PC-3 (cell line): ENCODE measurements at regions not wholly inside any gene's neighbourhood (a gene's known extent, or its start where the extent isn't known, plus 50 kb on each side); places are given as distances from the start of the nearest gene placed in this dataset.

Experiments used
- ATAC-seq: fragments of 200-7000 bp; cut with Tn5 transposase; 2 replicates; pipeline ENCODE4 v1.9.1; 2020; ENCODE audit warnings: mild to moderate bottlenecking, moderate library complexity
- BruUV-seq: library from RNA; stranded (reverse); fragments of 400-500 nt; replicated peaks from 2 replicates; lab custom pipeline; 2021; lab: Mats Ljungman, UMichigan
- CTCF ChIA-PET: fragments of 300-600 bp; sonication (Branson Sonifier 250); formaldehyde crosslinking; loops from one replicate; lab custom pipeline; 2022; ENCODE audit warnings: antibody characterized with exemption; lab: Charles Lee
- POLR2A ChIA-PET: fragments of 300-600 bp; sonication (Branson Sonifier 250); formaldehyde crosslinking; loops from one replicate; lab custom pipeline; 2022; ENCODE audit warnings: antibody characterized with exemption; ENCODE audit not compliant: unreplicated experiment; lab: Charles Lee
- DNase-seq: peaks from one replicate; pipeline ENCODE4 v3.0.0-alpha.2; 2015
- H2AFZ ChIP-seq: fragments of 300-600 bp; sonication (generic); 2 replicates; pipeline ENCODE4 v1.6.0; 2016; ENCODE audit warnings: antibody characterized with exemption, low read length
- H3F3A ChIP-seq: fragments of 300-600 bp; sonication (generic); one replicate; pipeline ENCODE4 v1.6.0; 2017; ENCODE audit warnings: antibody characterized with exemption, low read length, control low read depth, mild to moderate bottlenecking; ENCODE audit not compliant: unreplicated experiment
- H3K27ac ChIP-seq: fragments of 300-600 bp; sonication (generic); 2 replicates; pipeline ENCODE4 v1.5.1; 2016; ENCODE audit warnings: mild to moderate bottlenecking, low read length
- H3K27me3 ChIP-seq: fragments of 300-600 bp; sonication (generic); 2 replicates; pipeline ENCODE4 v1.6.1; 2016; ENCODE audit warnings: low read length, mixed read lengths
- H3K36me3 ChIP-seq: fragments of 300-600 bp; sonication (generic); 2 replicates; pipeline ENCODE4 v1.6.1; 2016; ENCODE audit warnings: low read depth, mixed run types, low read length, mixed read lengths
- H3K4me1 ChIP-seq: fragments of 300-600 bp; sonication (generic); 2 replicates; pipeline ENCODE4 v1.5.1; 2016; ENCODE audit warnings: low read length; ENCODE audit not compliant: insufficient read depth
- H3K4me2 ChIP-seq: fragments of 300-600 bp; sonication (generic); 2 replicates; pipeline ENCODE4 v1.6.0; 2016; ENCODE audit warnings: low read length
- H3K4me3 ChIP-seq: fragments of 300-600 bp; sonication (generic); 2 replicates; pipeline ENCODE4 v1.5.1; 2016; ENCODE audit warnings: mild to moderate bottlenecking, low read length, mixed read lengths
- H3K79me2 ChIP-seq: fragments of 300-600 bp; sonication (generic); 2 replicates; pipeline ENCODE4 v1.6.1; 2017; ENCODE audit warnings: low read length, mixed read lengths
- H3K9ac ChIP-seq: fragments of 300-600 bp; sonication (generic); 2 replicates; pipeline ENCODE4 v1.6.0; 2016; ENCODE audit warnings: mild to moderate bottlenecking, low read length
- H3K9me2 ChIP-seq: fragments of 300-600 bp; sonication (generic); replicated peaks from 2 replicates; pipeline ENCODE4 v1.6.1; 2016; ENCODE audit warnings: mixed run types, low read length, mixed read lengths
- H3K9me3 ChIP-seq: fragments of 300-600 bp; sonication (generic); 2 replicates; pipeline ENCODE4 v1.6.1; 2016; ENCODE audit warnings: low read length, mixed read lengths
- H4K20me1 ChIP-seq: fragments of 300-600 bp; sonication (generic); 2 replicates; pipeline ENCODE4 v1.6.1; 2016; ENCODE audit warnings: low read length, mixed read lengths
- CTCF ChIP-seq: fragments of 300-600 bp; sonication (generic); conservative IDR thresholded peaks from 2 replicates; pipeline ENCODE4 v1.5.1; 2017; ENCODE audit warnings: antibody characterized with exemption, low read depth, mild to moderate bottlenecking, low read length
- EZH2 ChIP-seq: fragments of 300-600 bp; sonication (generic); IDR thresholded peaks from one replicate; pipeline ENCODE4 v1.6.1; 2017; ENCODE audit warnings: antibody characterized with exemption, mild to moderate bottlenecking, low read length; ENCODE audit not compliant: unreplicated experiment
- EZH2phosphoT487 ChIP-seq: fragments of 300-600 bp; sonication (generic); IDR thresholded peaks from 2 replicates; pipeline ENCODE4 v1.6.1; 2018; ENCODE audit warnings: mild to moderate bottlenecking, antibody characterized with exemption, low read length, borderline replicate concordance
- intact Hi-C: fragments of 100-400 bp; cut with micrococcal nuclease; formaldehyde crosslinking; loops from 2 replicates; pipeline ENCODE4 v1.9.0; 2023

- TF ChIP-seq EZH2phosphoT487 (no peak), CTCF (no peak), EZH2 (no peak)
- Histone ChIP-seq H3K27me3 (no peaks in the 10 kb centered on the region), H3K79me2 (no peaks in the 10 kb centered on the region), H3K36me3 (no peaks in the 10 kb centered on the region), H3K4me3 (no peak overlapping the region), H3K4me1 (no peaks in the 10 kb centered on the region), H3K9me2 (no peaks in the 10 kb centered on the region), H4K20me1 (no peaks in the 10 kb centered on the region), H3K4me2 (no peak overlapping the region), H3F3A (no peaks in the 10 kb centered on the region), H2AFZ (no peak overlapping the region), H3K27ac (no peak overlapping the region), H3K9me3 (no peaks in the 10 kb centered on the region), H3K9ac (no peak overlapping the region)
- BruUV-seq: no TSS peak
- DNase-seq: no peak
- intact Hi-C loops: no loop called here
- POLR2A ChIA-PET: no interaction called here
- CTCF ChIA-PET: no interaction called here
- ATAC-seq: no peak
These were observed 54.1 kb upstream of the FOXQ1 start for GRCh38 chr6:1257778-1258177.

- Histone ChIP-seq H4K20me1 (no peaks in the 10 kb centered on the region), H3K36me3 (no peaks in the 10 kb centered on the region), H3F3A (no peaks in the 10 kb centered on the region), H3K9me3 (no peaks in the 10 kb centered on the region), H2AFZ (no peak overlapping the region), H3K27ac (no peak overlapping the region), H3K4me1 (peaks cover 3% of the 10 kb centered on the region; the same call in 1 of the 2 replicates), H3K4me3 (no peak overlapping the region), H3K9me2 (no peaks in the 10 kb centered on the region), H3K4me2 (no peak overlapping the region), H3K79me2 (no peaks in the 10 kb centered on the region), H3K27me3 (no peaks in the 10 kb centered on the region), H3K9ac (no peak overlapping the region)
- ChIA-PET POLR2A (no interaction called here), CTCF (no interaction called here)
- DNase-seq (no peak), ATAC-seq (no peak)
- TF ChIP-seq EZH2phosphoT487 (no peak), EZH2 (no peak), CTCF (no peak)
- intact Hi-C loops: no loop called here
- no TSS peak for BruUV-seq
These were observed 55.4 kb upstream of the FOXQ1 start for GRCh38 chr6:1256435-1257008.

- H3K27ac ChIP-seq: no peak overlapping the region
- ChIA-PET POLR2A (no interaction called here), CTCF (interaction anchor here (0.6 kb wide), 1 partner anchor 11 kb away, joined by 3 read pairs; no protein-coding TSS in a partner anchor)
- no peaks in the 10 kb centered on the region for H3K36me3 ChIP-seq
- no peaks in the 10 kb centered on the region for H3F3A ChIP-seq
- no peak overlapping the region for H3K9ac ChIP-seq
- intact Hi-C loops: no loop called here
- TF ChIP-seq EZH2: no peak
- TF ChIP-seq EZH2phosphoT487: no peak
- no peak for TF ChIP-seq CTCF
- H3K4me1 ChIP-seq: peaks cover 10% of the 10 kb centered on the region
- DNase-seq: no peak
- H2AFZ ChIP-seq: no peak overlapping the region
- H3K4me2 ChIP-seq: no peak overlapping the region
- H3K9me3 ChIP-seq: no peaks in the 10 kb centered on the region
- H3K79me2 ChIP-seq: no peaks in the 10 kb centered on the region
- no peaks in the 10 kb centered on the region for H3K9me2 ChIP-seq
- no TSS peak for BruUV-seq
- no peaks in the 10 kb centered on the region for H4K20me1 ChIP-seq
- H3K27me3 ChIP-seq: peaks cover 6% of the 10 kb centered on the region; the same call in 1 of the 2 replicates
- H3K4me3 ChIP-seq: no peak overlapping the region
- no peak for ATAC-seq
These were observed 56.1 kb upstream of the FOXQ1 start for GRCh38 chr6:1255636-1256365.
